K562 (cell line): ENCODE measurements at regions not wholly inside any gene's neighbourhood (a gene's known extent, or its start where the extent isn't known, plus 50 kb on each side); places are given as distances from the start of the nearest gene placed in this dataset.

Experiments used
- ATAC-seq: fragments of 200-7000 bp; cut with Tn5 transposase; 3 replicates; pipeline ENCODE4 v1.9.1; 2020; ENCODE audit warnings: moderate library complexity
- BruUV-seq: library from RNA; stranded (reverse); fragments of 400-500 nt; replicated peaks from 2 replicates; lab custom pipeline; 2021; lab: Mats Ljungman, UMichigan
- CTCF ChIA-PET: fragments of 300-600 bp; formaldehyde crosslinking; extraction: SDS; loops from one replicate; lab custom pipeline; 2021; ENCODE audit warnings: low intra/inter-chr PET ratio; lab: Yijun Ruan, JAX
- POLR2A ChIA-PET: fragments of 300-600, 350-650 bp; sonication (Branson Sonifier 250); formaldehyde crosslinking; extraction: SDS; loops from one replicate; lab custom pipeline; 2021; ENCODE audit warnings: antibody characterized with exemption, inconsistent platforms; lab: Yijun Ruan, JAX
- DNase-seq, 4 experiments: peaks; one replicate each; pipeline versions ENCODE4 v3.0.0 to v3.0.0-alpha.2; 2011 to 2018; ENCODE audit warnings: low spot score in 3 of 4, mixed read lengths in 3 of 4; ENCODE audit errors: extremely low read depth in 1 of 4
- FAIRE-seq: peaks from 2 replicates; lab custom pipeline; 2011; peaks lifted over from hg19 to GRCh38; lab: Jason Lieb, UNC
- H2AFZ ChIP-seq: 2 replicates; pipeline ENCODE4 v1.6.0; 2011; ENCODE audit warnings: low read depth, low read length, control low read depth, inconsistent platforms
- H3K27ac ChIP-seq: fragments of 200-600 bp; 3 replicates; pipeline ENCODE4 v1.8.0; 2011; ENCODE audit warnings: low read depth, mild to moderate bottlenecking, control low read depth, inconsistent platforms, low read length, moderate library complexity, mixed read lengths; ENCODE audit errors: extremely low read depth
- H3K27me3 ChIP-seq, 2 experiments: fragments of 300-600 bp in 1 of 2; 2 replicates in 1 of 2; 3 replicates in 1 of 2; pipeline versions ENCODE4 v1.6.0 to v1.8.0; 2011; ENCODE audit warnings: inconsistent platforms in 2 of 2, low read length in 2 of 2, mild to moderate bottlenecking in 1 of 2, mixed read lengths in 1 of 2, moderate library complexity in 1 of 2; ENCODE audit not compliant: control insufficient read depth in 2 of 2, insufficient read depth in 2 of 2
- H3K36me3 ChIP-seq: fragments of 300-600 bp; 3 replicates; pipeline ENCODE4 v1.8.0; 2011; ENCODE audit warnings: mild to moderate bottlenecking, low read length, inconsistent platforms; ENCODE audit not compliant: control insufficient read depth, insufficient read depth
- H3K4me1 ChIP-seq, 2 experiments: fragments of 200-600 bp in 1 of 2; replicated peaks in 1 of 2; 2 replicates in 1 of 2; 3 replicates in 1 of 2; pipeline versions ENCODE4 v1.5.1 to v1.8.0; 2011; ENCODE audit warnings: inconsistent platforms in 2 of 2, low read length in 2 of 2, mild to moderate bottlenecking in 1 of 2, mixed read lengths in 1 of 2, moderate library complexity in 1 of 2; ENCODE audit not compliant: control insufficient read depth in 2 of 2, insufficient read depth in 2 of 2
- H3K4me2 ChIP-seq: 2 replicates; pipeline ENCODE4 v1.6.1; 2011; ENCODE audit warnings: low read length, control low read depth, inconsistent platforms, mixed read lengths; ENCODE audit not compliant: insufficient read depth
- H3K4me3 ChIP-seq: fragments of 200-600 bp; sonication (generic), shearing (Covaris generic); 2 replicates; pipeline ENCODE4 v1.5.1; 2016; ENCODE audit warnings: control low read depth, inconsistent platforms
- H3K79me2 ChIP-seq: fragments of 200-600 bp; 3 replicates; pipeline ENCODE4 v1.8.0; 2011; ENCODE audit warnings: low read length, inconsistent platforms; ENCODE audit not compliant: control insufficient read depth, insufficient read depth
- H3K9ac ChIP-seq, 2 experiments: 2 replicates each; pipeline versions ENCODE4 v1.6.0 to v1.6.1; 2011; ENCODE audit warnings: low read depth in 2 of 2, low read length in 2 of 2, control low read depth in 1 of 2, inconsistent platforms in 1 of 2, mild to moderate bottlenecking in 1 of 2, mixed read lengths in 1 of 2; ENCODE audit not compliant: insufficient read depth in 1 of 2
- H3K9me1 ChIP-seq: one replicate; pipeline ENCODE4 v1.6.0; 2011; ENCODE audit warnings: inconsistent platforms, mild to moderate bottlenecking, low read length, moderate library complexity; ENCODE audit not compliant: control insufficient read depth, insufficient read depth
- H3K9me3 ChIP-seq: replicated peaks from 2 replicates; pipeline ENCODE4 v1.5.1; 2011; ENCODE audit warnings: low read depth, low read length, inconsistent platforms; ENCODE audit not compliant: control insufficient read depth, insufficient read depth
- H4K20me1 ChIP-seq: replicated peaks from 2 replicates; pipeline ENCODE4 v1.6.1; 2011; ENCODE audit warnings: low read length, inconsistent platforms, mixed read lengths; ENCODE audit not compliant: control insufficient read depth, insufficient read depth
- EHMT2 ChIP-seq: fragments of 450-650 bp; IDR thresholded peaks from 2 replicates; pipeline ENCODE4 v1.6.1; 2018; ENCODE audit warnings: antibody characterized with exemption
- ERF ChIP-seq: fragments of 450-650 bp; formaldehyde crosslinking; IDR thresholded peaks from 2 replicates; pipeline ENCODE4 v1.4.0; 2020; ENCODE audit warnings: mild to moderate bottlenecking, mixed read lengths
- HMGXB4 ChIP-seq: sonication (generic); formaldehyde crosslinking; IDR thresholded peaks from 2 replicates; pipeline ENCODE4 v1.8.1; 2023; ENCODE audit warnings: mild to moderate bottlenecking, missing genetic modification reagents
- MITF ChIP-seq: IDR thresholded peaks from 2 replicates; pipeline ENCODE4 v1.6.1; 2014; ENCODE audit warnings: antibody characterized with exemption
- NONO ChIP-seq, 2 experiments: fragments of 200-400 bp in 1 of 2; fragments of 450-650 bp in 1 of 2; formaldehyde crosslinking in 1 of 2; IDR thresholded peaks; 2 replicates each; pipeline ENCODE4 v1.6.1; 2017; ENCODE audit warnings: low read depth in 2 of 2, mild to moderate bottlenecking in 2 of 2, moderate library complexity in 2 of 2, low read length in 1 of 2
- TFE3 ChIP-seq: fragments of 450-650 bp; formaldehyde crosslinking; IDR thresholded peaks from 2 replicates; pipeline ENCODE4 v1.4.0; 2020; ENCODE audit warnings: mild to moderate bottlenecking, mixed read lengths
- TOE1 ChIP-seq, 2 experiments: fragments of 450-650 bp in 1 of 2; sonication (generic) in 1 of 2; formaldehyde crosslinking in 1 of 2; IDR thresholded peaks; 2 replicates each; pipeline versions ENCODE4 v1.7.1 to v1.8.0; 2016 to 2022; ENCODE audit warnings: borderline replicate concordance in 2 of 2, mild to moderate bottlenecking in 2 of 2, antibody characterized with exemption in 1 of 2, inconsistent platforms in 1 of 2, low read depth in 1 of 2, missing genetic modification reagents in 1 of 2, moderate library complexity in 1 of 2
- ZNF76 ChIP-seq: fragments of 250-450 bp; sonication (Bioruptor Pico); IDR thresholded peaks from 2 replicates; pipeline ENCODE4 v1.4.0; 2020; ENCODE audit warnings: mild to moderate bottlenecking, moderate library complexity, borderline replicate concordance
- WGBS: fragments of 100-300 bp; shearing (Covaris generic); methylation state at CpG from one replicate; pipeline ENCODE4 v1.1.6; 2016; ENCODE audit warnings: low coverage, mixed read lengths; ENCODE audit not compliant: insufficient coverage; ENCODE audit errors: missing lambda C conversion rate; 5-methylcytosine and 5-hydroxymethylcytosine counted together
- in situ Hi-C: fragments of 300-500 bp; cut with MboI; formaldehyde crosslinking; loops from 4 replicates; pipeline ENCODE4 v1.15.0; 2018; ENCODE audit warnings: inconsistent platforms, mixed read lengths
- intact Hi-C: fragments of 100-400 bp; cut with micrococcal nuclease; formaldehyde crosslinking; loops from 2 replicates; pipeline ENCODE4 v1.14.2; 2022

- BruUV-seq: no TSS peak
- FAIRE-seq (no peak), DNase-seq (no peak), ATAC-seq (no peak)
- intact Hi-C loops: no loop called here
- Histone ChIP-seq H3K27ac (no peak overlapping the region), H3K4me2 (no peak overlapping the region), H3K9me3 (no peaks in the 10 kb centered on the region), H3K79me2 (no peaks in the 10 kb centered on the region), H3K9me1 (no peaks in the 10 kb centered on the region), H3K27me3 (peaks cover 4 to 49% of the 10 kb centered on the region in 2 experiments; a peak in 4 of 5 replicates), H3K9ac (no peak overlapping the region), H4K20me1 (no peaks in the 10 kb centered on the region), H3K36me3 (no peaks in the 10 kb centered on the region), H2AFZ (no peak overlapping the region), H3K4me3 (no peak overlapping the region), H3K4me1 (no peaks in the 10 kb centered on the region)
- POLR2A ChIA-PET: interaction anchor here (0.7 kb wide), 1 partner anchor 61 kb away, joined by 4 read pairs; no protein-coding TSS in a partner anchor
- CTCF ChIA-PET: no interaction called here
- TF ChIP-seq TFE3 (CRISPR knock-in tag): peak; percentile 52
- no peak for TF ChIP-seq ERF (CRISPR knock-in tag)
- in situ Hi-C loops: no loop called here
- 2% methylated on average over 7 of the region's 10 CpGs for WGBS
Measured at GRCh38 chr5:174191850-174192655, 146.5 kb downstream of the NSG2 start.

- in situ Hi-C loops: no loop called here
- no peak for TF ChIP-seq NONO (IDR thresholded peaks at IDR 0.05; ENCODE audit: low read depth in 2 of 2, low read length in 1 of 2)
- TF ChIP-seq EHMT2: no peak
- TF ChIP-seq HMGXB4 (CRISPR knock-in tag): no peak
- TF ChIP-seq MITF: no peak
- no peak for TF ChIP-seq ZNF76
- no peak for TF ChIP-seq TOE1 (IDR thresholded peaks at IDR 0.05; ENCODE audit: borderline replicate concordance)
- no peak for TF ChIP-seq TOE1 (CRISPR knock-in tag; IDR thresholded peaks at IDR 0.05; ENCODE audit: borderline replicate concordance, low read depth)
Measured at GRCh38 chr5:174192901-174193300, 147.4 kb downstream of the NSG2 start.

More at GRCh38 chr5:174192901-174193300, 147.4 kb downstream of the NSG2 start:
- Histone ChIP-seq H3K27ac (no peak overlapping the region), H3K9me3 (no peaks in the 10 kb centered on the region), H3K4me3 (no peak overlapping the region), H3K9me1 (no peaks in the 10 kb centered on the region), H3K27me3 (peaks cover 4 to 41% of the 10 kb centered on the region in 2 experiments; a peak in 4 of 5 replicates), H3K4me1 (no peaks in the 10 kb centered on the region), H3K79me2 (no peaks in the 10 kb centered on the region), H2AFZ (no peak overlapping the region), H3K4me2 (no peak overlapping the region), H4K20me1 (no peaks in the 10 kb centered on the region), H3K9ac (no peak overlapping the region), H3K36me3 (no peaks in the 10 kb centered on the region)
- DNase-seq (no peak), FAIRE-seq (no peak), ATAC-seq (no peak)
- intact Hi-C loops: no loop called here
- under 1% methylated on average over 14 of the region's 14 CpGs for WGBS
- ChIA-PET CTCF (no interaction called here), POLR2A (interaction anchor here (0.7 kb wide), 1 partner anchor 62 kb away, joined by 4 read pairs; no protein-coding TSS in a partner anchor)
- no TSS peak for BruUV-seq
